H1 (cell line): ENCODE measurements at regions not wholly inside any gene's neighbourhood (a gene's known extent, or its start where the extent isn't known, plus 50 kb on each side); places are given as distances from the start of the nearest gene placed in this dataset.

Experiments used
- CTCF ChIA-PET: fragments of 300-600 bp; sonication (Branson Sonifier 250); formaldehyde crosslinking; loops from one replicate; lab custom pipeline; 2021; ENCODE audit not compliant: partially characterized antibody; lab: Charles Lee
- POLR2A ChIA-PET: fragments of 300-600 bp; sonication (Branson Sonifier 250); formaldehyde crosslinking; loops from one replicate; lab custom pipeline; 2021; ENCODE audit warnings: inconsistent platforms; ENCODE audit not compliant: partially characterized antibody; lab: Charles Lee
- DNase-seq, 2 experiments: peaks; one replicate each; pipeline versions ENCODE4 v3.0.0 to v3.0.0-alpha.2; 2010 to 2022; ENCODE audit warnings: low spot score in 2 of 2, low read depth in 1 of 2, mixed read lengths in 1 of 2
- FAIRE-seq: peaks from 2 replicates; lab custom pipeline; 2011; peaks lifted over from hg19 to GRCh38; lab: Jason Lieb, UNC
- H2AFZ ChIP-seq: 2 replicates; pipeline ENCODE4 v1.8.1; 2012; ENCODE audit warnings: low read length, inconsistent platforms
- H2AK5ac ChIP-seq: 2 replicates; pipeline ENCODE4 v1.6.1; 2013; ENCODE audit warnings: low read depth, low read length
- H2BK120ac ChIP-seq: replicated peaks from 2 replicates; pipeline ENCODE3; 2013; ENCODE audit warnings: low read depth, low read length, inconsistent platforms
- H2BK12ac ChIP-seq: 2 replicates; pipeline ENCODE4 v1.6.1; 2013; ENCODE audit warnings: low read depth, low read length
- H2BK15ac ChIP-seq: 2 replicates; pipeline ENCODE4 v1.6.1; 2013; ENCODE audit warnings: low read length
- H2BK20ac ChIP-seq: 2 replicates; pipeline ENCODE4 v1.6.1; 2013; ENCODE audit warnings: low read length
- H2BK5ac ChIP-seq: 2 replicates; pipeline ENCODE4 v1.6.1; 2013; ENCODE audit warnings: low read depth, low read length
- H3K14ac ChIP-seq: 2 replicates; pipeline ENCODE4 v1.6.1; 2013; ENCODE audit warnings: inconsistent platforms; ENCODE audit not compliant: insufficient read length
- H3K18ac ChIP-seq: 2 replicates; pipeline ENCODE4 v1.6.1; 2013; ENCODE audit warnings: low read length; ENCODE audit errors: extremely low read depth
- H3K23ac ChIP-seq: 2 replicates; pipeline ENCODE4 v1.6.1; 2013; ENCODE audit warnings: inconsistent platforms; ENCODE audit not compliant: insufficient read length
- H3K23me2 ChIP-seq: 2 replicates; pipeline ENCODE4 v1.6.1; 2013; ENCODE audit warnings: low read depth, low read length
- H3K27ac ChIP-seq: 2 replicates; pipeline ENCODE4 v1.6.1; 2011; ENCODE audit warnings: low read depth, low read length, inconsistent platforms
- H3K27me3 ChIP-seq, 4 experiments: replicated peaks in 1 of 4; 1 replicate in 1 of 4; 2 replicates in 3 of 4; pipeline versions ENCODE4 v1.6.1 to v1.8.1; 2011 to 2013; ENCODE audit warnings: low read length in 3 of 4, mild to moderate bottlenecking in 3 of 4, inconsistent platforms in 2 of 4, mixed read lengths in 2 of 4, moderate library complexity in 1 of 4; ENCODE audit not compliant: control insufficient read depth in 3 of 4, insufficient read depth in 3 of 4; ENCODE audit errors: extremely low read depth in 1 of 4
- H3K36me3 ChIP-seq, 4 experiments: 2 replicates each; pipeline versions ENCODE4 v1.6.1 to v1.8.1; 2011 to 2013; ENCODE audit warnings: mild to moderate bottlenecking in 4 of 4, low read length in 3 of 4, moderate library complexity in 2 of 4, control low read depth in 1 of 4, inconsistent platforms in 1 of 4; ENCODE audit not compliant: insufficient read depth in 4 of 4, control insufficient read depth in 2 of 4
- H3K4ac ChIP-seq: replicated peaks from 2 replicates; pipeline ENCODE3; 2013; ENCODE audit warnings: low read length, low read depth, mixed read lengths, inconsistent platforms; ENCODE audit not compliant: insufficient read length
- H3K4me1 ChIP-seq, 4 experiments: replicated peaks in 1 of 4; 1 replicate in 1 of 4; 2 replicates in 3 of 4; pipeline versions ENCODE4 v1.6.1 to v1.8.1; 2011 to 2013; ENCODE audit warnings: low read length in 3 of 4, inconsistent platforms in 2 of 4, mixed read lengths in 1 of 4; ENCODE audit not compliant: insufficient read depth in 4 of 4, control insufficient read depth in 3 of 4
- H3K4me2 ChIP-seq, 2 experiments: 2 replicates each; pipeline versions ENCODE4 v1.6.1 to v1.8.1; 2011 to 2013; ENCODE audit warnings: low read depth in 2 of 2, low read length in 2 of 2, control low read depth in 1 of 2, inconsistent platforms in 1 of 2, mild to moderate bottlenecking in 1 of 2; ENCODE audit not compliant: insufficient read depth in 1 of 2
- H3K4me3 ChIP-seq, 4 experiments: fragments of 200-600, 300-600 bp in 1 of 4; sonication (generic), shearing (Covaris generic), sonication (Bioruptor Twin) in 1 of 4; 2 replicates each; pipeline versions ENCODE4 v1.5.1 to v1.8.1; 2011 to 2016; ENCODE audit warnings: low read length in 4 of 4, low read depth in 3 of 4, control low read depth in 2 of 4, inconsistent platforms in 2 of 4, mild to moderate bottlenecking in 2 of 4, mixed read lengths in 1 of 4, moderate library complexity in 1 of 4; ENCODE audit not compliant: insufficient read depth in 2 of 4; ENCODE audit errors: extremely low read depth in 1 of 4
- H3K56ac ChIP-seq: replicated peaks from 2 replicates; pipeline ENCODE3; 2013; ENCODE audit warnings: low read depth, mild to moderate bottlenecking, mixed read lengths, low read length, inconsistent platforms; ENCODE audit not compliant: insufficient read length
- H3K79me1 ChIP-seq: 2 replicates; pipeline ENCODE4 v1.6.1; 2013; ENCODE audit warnings: low read depth, low read length, control low read depth
- H3K79me2 ChIP-seq, 2 experiments: 2 replicates each; pipeline versions ENCODE4 v1.6.1 to v1.8.1; 2012 to 2013; ENCODE audit warnings: low read length in 2 of 2, mild to moderate bottlenecking in 2 of 2, inconsistent platforms in 1 of 2; ENCODE audit not compliant: insufficient read depth in 2 of 2, control insufficient read depth in 1 of 2
- H3K9ac ChIP-seq, 4 experiments: replicated peaks in 1 of 4; 1 replicate in 1 of 4; 2 replicates in 3 of 4; pipeline versions ENCODE4 v1.6.1 to v1.8.1; 2011 to 2013; ENCODE audit warnings: low read depth in 3 of 4, low read length in 3 of 4, control low read depth in 2 of 4, mild to moderate bottlenecking in 2 of 4, moderate library complexity in 2 of 4, inconsistent platforms in 1 of 4; ENCODE audit errors: extremely low read depth in 1 of 4
- H3K9me3 ChIP-seq, 2 experiments: 2 replicates each; pipeline versions ENCODE4 v1.6.1 to v1.8.1; 2012 to 2013; ENCODE audit warnings: mild to moderate bottlenecking in 2 of 2, moderate library complexity in 2 of 2, control low read depth in 1 of 2, inconsistent platforms in 1 of 2, low read depth in 1 of 2, low read length in 1 of 2, mixed read lengths in 1 of 2; ENCODE audit not compliant: insufficient read depth in 2 of 2
- H4K20me1 ChIP-seq, 2 experiments: replicated peaks in 1 of 2; 2 replicates each; pipeline versions ENCODE3 to v1.8.1; 2011 to 2013; ENCODE audit warnings: inconsistent platforms in 2 of 2, low read length in 2 of 2, mild to moderate bottlenecking in 1 of 2; ENCODE audit not compliant: insufficient read depth in 2 of 2, control insufficient read depth in 1 of 2
- H4K5ac ChIP-seq: 2 replicates; pipeline ENCODE4 v1.6.1; 2013; ENCODE audit warnings: low read length, low read depth, mixed read lengths, inconsistent platforms; ENCODE audit not compliant: insufficient read length
- H4K8ac ChIP-seq: 2 replicates; pipeline ENCODE4 v1.8.0; 2013; ENCODE audit warnings: mild to moderate bottlenecking, moderate library complexity, low read length, inconsistent platforms; ENCODE audit not compliant: insufficient read depth; ENCODE audit errors: extremely low read depth
- H4K91ac ChIP-seq: replicated peaks from 2 replicates; pipeline ENCODE3; 2013; ENCODE audit warnings: low read length, mixed read lengths, inconsistent platforms; ENCODE audit not compliant: insufficient read length
- ASH2L ChIP-seq: fragments of 200-600, 300-600 bp; sonication (generic); IDR thresholded peaks from one replicate; pipeline ENCODE4 v1.7.1; 2017; ENCODE audit warnings: low read length
- BACH1 ChIP-seq: IDR thresholded peaks from 2 replicates; pipeline ENCODE4 v1.6.1; 2012; ENCODE audit warnings: low read length, improper control_type of control experiment
- CEBPB ChIP-seq: IDR thresholded peaks from 2 replicates; pipeline ENCODE4 v1.6.1; 2012; ENCODE audit warnings: low read depth, low read length
- CREB1 ChIP-seq: IDR thresholded peaks from 2 replicates; pipeline ENCODE4 v1.6.1; 2012; ENCODE audit warnings: inconsistent platforms
- GTF2F1 ChIP-seq: IDR thresholded peaks from 2 replicates; pipeline ENCODE4 v1.6.1; 2012; ENCODE audit warnings: low read depth, low read length, improper control_type of control experiment, borderline replicate concordance
- JUN ChIP-seq: IDR thresholded peaks from 2 replicates; pipeline ENCODE4 v1.6.1; 2011; ENCODE audit warnings: low read depth, mild to moderate bottlenecking, improper control_type of control experiment, low read length
- MAX ChIP-seq: IDR thresholded peaks from 2 replicates; pipeline ENCODE4 v1.6.1; 2012; ENCODE audit warnings: inconsistent platforms
- NANOG ChIP-seq: IDR thresholded peaks from 2 replicates; pipeline ENCODE4 v1.6.1; 2011; ENCODE audit warnings: low read length, low read depth, mild to moderate bottlenecking, inconsistent platforms; ENCODE audit not compliant: insufficient read depth, poor library complexity, severe bottlenecking
- SIX5 ChIP-seq: IDR thresholded peaks from 2 replicates; pipeline ENCODE4 v1.6.1; 2011; ENCODE audit warnings: mild to moderate bottlenecking, low read depth, low read length
- SP2 ChIP-seq: IDR thresholded peaks from 2 replicates; pipeline ENCODE4 v1.6.1; 2012; ENCODE audit warnings: mild to moderate bottlenecking, low read length, inconsistent platforms
- SRF ChIP-seq: IDR thresholded peaks from 2 replicates; pipeline ENCODE4 v1.6.1; 2011; ENCODE audit warnings: mild to moderate bottlenecking, low read depth, low read length, moderate library complexity
- TBP ChIP-seq: IDR thresholded peaks from 2 replicates; pipeline ENCODE4 v1.6.1; 2011; ENCODE audit warnings: low read depth, low read length, improper control_type of control experiment
- YY1 ChIP-seq: IDR thresholded peaks from 2 replicates; pipeline ENCODE4 v1.6.1; 2011; ENCODE audit warnings: low read depth, mild to moderate bottlenecking, low read length
- WGBS, 2 experiments: shearing (Covaris generic) in 1 of 2; methylation state at CpG; one replicate each; pipeline versions ENCODE4 v1.1.6 to v1.1.7; 2013 to 2015; ENCODE audit warnings: low lambda C conversion rate in 2 of 2, mixed read lengths in 2 of 2, inconsistent platforms in 1 of 2, low coverage in 1 of 2, missing lambda C conversion rate in 1 of 2; ENCODE audit not compliant: insufficient replicate concordance in 2 of 2, insufficient coverage in 1 of 2, insufficient read length in 1 of 2; ENCODE audit errors: extremely low coverage in 1 of 2, missing lambda C conversion rate in 1 of 2; 5-methylcytosine and 5-hydroxymethylcytosine counted together

- Histone ChIP-seq H3K18ac (no peak overlapping the region), H4K5ac (no peak overlapping the region), H3K4me1 (no peaks in the 10 kb centered on the region; a peak in 1 of 7 replicates), H3K27ac (no peak overlapping the region), H2AFZ (no peak overlapping the region), H3K27me3 (no peaks in the 10 kb centered on the region), H2AK5ac (no peak overlapping the region), H3K36me3 (no peaks in the 10 kb centered on the region), H2BK15ac (no peak overlapping the region), H3K14ac (no peak overlapping the region), H3K9ac (no peak overlapping the region), H4K20me1 (no peaks in the 10 kb centered on the region), H3K79me1 (no peaks in the 10 kb centered on the region), H3K23ac (no peak overlapping the region), H2BK12ac (no peak overlapping the region), H2BK20ac (no peak overlapping the region), H4K8ac (peak overlapping the region; percentile 8; the same call in 1 of the 2 replicates), H2BK120ac (no peak overlapping the region), H3K4ac (no peak overlapping the region), H2BK5ac (no peak overlapping the region; the same call in 1 of the 2 replicates), H3K4me3 (no peak overlapping the region), H3K9me3 (no peaks in the 10 kb centered on the region), H4K91ac (no peak overlapping the region), H3K79me2 (no peaks in the 10 kb centered on the region), H3K56ac (no peak overlapping the region), H3K23me2 (no peaks in the 10 kb centered on the region; the same call in 1 of the 2 replicates), H3K4me2 (no peak overlapping the region)
- no peak for DNase-seq
- POLR2A ChIA-PET = no interaction called here
- CTCF ChIA-PET = interaction anchor here (1.0 to 7.2 kb wide), 11 partner anchors 12 to 269 kb away, joined by 3 to 41 read pairs (median 7); no protein-coding TSS in a partner anchor
- no peak for TF ChIP-seq MAX
- no peak for TF ChIP-seq CREB1
- TF ChIP-seq NANOG = no peak
- no peak for TF ChIP-seq SIX5
- no peak for TF ChIP-seq ASH2L
- no peak for TF ChIP-seq YY1
- TF ChIP-seq CEBPB = no peak
- TF ChIP-seq GTF2F1 = no peak
- TF ChIP-seq JUN = no peak
- TF ChIP-seq BACH1 = no peak
- no peak for TF ChIP-seq SP2
- TF ChIP-seq TBP = no peak
- TF ChIP-seq SRF = no peak
- WGBS, 2 experiments = 87% methylated on average over 10 of the region's 10 CpGs; no CpG with 5 or more reads in 1 of the 2 experiments
- no peak for FAIRE-seq
Measured at GRCh38 chr11:116373104-116373944, 399.5 kb downstream of the BUD13 start.
